NCI-H82 (cell line): ENCODE measurements at regions not wholly inside any gene's neighbourhood (a gene's known extent, or its start where the extent isn't known, plus 50 kb on each side); places are given as distances from the start of the nearest gene placed in this dataset.
A peak's percentile ranks its signal among the peaks of the same experiment; 100 is the strongest.
"Not testable (repeated sequence)": the region's sequence is repeated elsewhere in the genome, so short reads cannot be mapped to it uniquely, and the experiment has no call there.

Source experiments
- DNase-seq: peaks from one replicate; lab custom pipeline; 2025; lab: John Stamatoyannopoulos, UW

- peak; percentile 8 for DNase-seq
Measured at GRCh38 chr9:24071716-24072115, 245.7 kb upstream of the ELAVL2 start.

DNA sequence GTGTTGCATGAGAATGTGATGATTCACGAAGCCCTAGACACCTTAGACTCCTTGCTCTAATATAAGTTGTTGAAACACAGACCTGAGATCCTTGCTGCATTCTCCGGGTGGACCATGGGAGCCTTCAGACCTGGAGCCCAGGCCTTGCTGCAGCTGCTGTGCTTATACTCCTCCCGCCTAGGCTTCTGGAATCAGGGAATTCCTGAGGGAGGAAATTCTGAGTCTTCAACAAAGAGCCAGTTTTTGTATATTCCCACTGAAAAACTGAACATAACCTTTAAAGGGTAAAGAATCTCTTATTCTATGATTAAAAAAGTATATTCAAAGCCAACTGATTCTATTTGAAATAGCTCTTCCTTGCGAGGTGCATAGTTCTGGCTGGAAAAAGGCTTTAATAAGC is 245.1 kb upstream of the ELAVL2 start:
- no peak for DNase-seq

DNA sequence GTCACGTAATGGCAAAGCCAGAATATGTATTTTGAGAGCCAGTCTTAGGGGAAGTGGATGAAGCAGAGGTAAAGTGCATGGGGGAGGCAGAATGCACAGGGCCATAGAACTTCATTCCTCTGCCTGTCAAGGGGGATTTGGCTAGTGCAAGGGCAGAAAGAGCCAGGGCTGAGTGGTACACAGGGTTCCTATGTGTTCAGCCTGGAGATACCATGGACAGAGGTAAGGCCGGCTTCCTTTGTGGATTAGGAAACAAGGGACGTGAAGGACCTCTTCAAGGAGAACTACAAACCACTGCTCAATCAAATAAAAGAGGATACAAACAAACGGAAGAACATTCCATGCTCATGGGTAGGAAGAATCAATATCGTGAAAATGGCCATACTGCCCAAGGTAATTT is 241.1 kb upstream of the ELAVL2 start:
- not testable (repeated sequence) for DNase-seq

DNA sequence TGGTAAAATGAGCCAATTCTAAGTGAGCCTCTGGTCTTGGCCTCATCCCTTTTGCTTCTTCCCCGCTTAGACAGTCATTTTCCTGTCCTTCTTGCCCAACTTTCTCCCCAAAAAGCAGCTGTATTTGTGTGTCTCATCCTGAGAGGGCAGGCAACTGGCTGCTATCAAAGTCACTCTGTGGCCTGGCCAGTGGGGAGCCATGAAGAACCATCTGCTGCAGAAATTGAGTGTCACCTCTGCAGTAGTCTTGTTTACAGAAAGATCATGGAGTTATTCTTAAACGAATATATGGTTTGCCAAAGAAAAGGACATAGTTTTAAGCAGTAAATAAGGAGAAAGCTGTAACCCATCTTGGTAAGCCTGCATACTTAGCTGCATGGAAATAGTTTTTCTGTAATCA is 233.6 kb upstream of the ELAVL2 start:
- no peak for DNase-seq

DNA sequence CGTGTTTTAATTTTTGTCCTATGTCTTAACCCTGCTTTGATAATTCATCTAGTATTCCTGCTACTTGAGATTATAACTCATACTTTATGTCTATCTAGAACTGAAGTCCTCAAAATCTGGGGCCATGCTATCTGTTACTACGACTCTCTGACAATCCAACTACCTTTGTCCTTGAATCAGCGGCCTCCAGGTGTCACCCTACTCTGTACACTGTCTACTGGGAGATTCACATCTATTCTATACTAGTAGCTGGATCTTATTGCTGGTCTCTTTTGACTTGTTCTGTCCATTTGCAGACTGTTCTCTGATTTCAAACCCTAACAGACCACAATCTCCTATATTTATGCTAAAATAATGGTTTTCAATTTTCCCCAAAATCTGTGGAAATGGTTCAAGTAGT is 225.5 kb upstream of the ELAVL2 start:
- no peak for DNase-seq

GRCh38 chr9:24050239-24050638 is 224.2 kb upstream of the ELAVL2 start:
- DNase-seq: not testable (repeated sequence)

DNA sequence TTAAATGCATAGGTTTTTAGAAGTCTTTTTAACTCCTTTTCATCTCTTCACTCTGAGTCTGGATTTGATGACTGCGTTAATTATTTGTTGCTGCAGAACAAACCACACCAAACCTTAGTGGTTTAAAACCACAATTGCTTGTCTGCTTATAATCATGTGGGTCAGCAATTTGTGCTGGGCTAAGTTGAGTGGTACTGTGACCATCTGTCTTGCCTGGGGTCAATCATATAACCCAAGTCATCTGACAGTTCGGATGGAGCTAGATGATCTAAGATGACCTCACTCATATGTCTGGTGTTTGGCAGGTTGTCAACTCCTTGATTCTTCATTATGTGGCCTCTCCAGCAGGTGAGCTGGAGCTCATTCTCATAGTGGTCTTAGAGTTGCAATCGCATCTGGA is 219.1 kb upstream of the ELAVL2 start:
- DNase-seq: peak; percentile 25

GRCh38 chr9:24044576-24044975 is 218.5 kb upstream of the ELAVL2 start:
- no peak for DNase-seq

DNA sequence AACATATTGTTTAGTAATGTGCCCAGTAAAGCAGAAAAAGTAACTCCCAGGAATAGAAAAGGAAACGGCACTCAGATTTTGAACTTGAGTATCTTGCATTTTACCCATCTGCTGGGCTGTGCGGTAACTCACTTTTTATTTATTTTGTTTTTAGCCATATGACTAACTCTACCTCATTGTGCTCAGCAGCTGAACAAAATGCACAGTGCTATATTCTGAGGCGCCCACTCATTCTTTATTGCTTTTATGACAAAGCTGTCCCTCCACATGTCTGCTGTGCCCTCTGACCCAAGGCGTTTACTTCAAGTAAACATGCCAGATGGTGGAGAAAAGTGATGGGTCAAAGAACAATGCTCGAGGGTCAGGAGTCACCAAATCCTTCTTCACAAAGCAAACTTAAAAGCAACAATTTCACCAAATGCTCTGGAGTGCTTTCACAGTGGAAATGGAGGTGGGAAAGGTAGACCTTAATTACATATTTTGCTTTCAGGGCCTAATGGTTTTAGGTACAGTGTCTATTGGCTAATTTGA is 215.2 kb upstream of the ELAVL2 start:
- DNase-seq: peak; percentile 38

DNA sequence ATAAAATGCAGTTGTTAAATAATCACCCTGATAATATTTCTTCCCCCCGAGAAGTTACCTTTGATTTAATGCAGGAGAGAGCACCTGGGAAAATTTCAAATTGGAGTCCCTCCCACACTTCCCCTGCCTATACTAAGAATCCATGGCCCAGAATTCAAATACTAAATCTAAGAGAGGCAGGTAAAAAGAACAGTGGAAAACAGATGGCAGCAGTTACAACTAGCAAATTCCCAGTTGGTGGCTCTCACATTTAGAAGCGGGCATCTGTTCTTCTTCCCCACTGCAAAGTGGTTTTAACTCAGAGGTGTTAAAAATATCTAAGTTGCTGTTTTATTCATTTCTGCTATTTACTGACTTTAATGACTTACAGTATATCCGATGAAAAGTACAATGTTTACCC is 210.4 kb upstream of the ELAVL2 start:
- DNase-seq: peak; percentile 49

GRCh38 chr9:24035816-24036215 is 209.8 kb upstream of the ELAVL2 start:
- DNase-seq: peak; percentile 64

DNA sequence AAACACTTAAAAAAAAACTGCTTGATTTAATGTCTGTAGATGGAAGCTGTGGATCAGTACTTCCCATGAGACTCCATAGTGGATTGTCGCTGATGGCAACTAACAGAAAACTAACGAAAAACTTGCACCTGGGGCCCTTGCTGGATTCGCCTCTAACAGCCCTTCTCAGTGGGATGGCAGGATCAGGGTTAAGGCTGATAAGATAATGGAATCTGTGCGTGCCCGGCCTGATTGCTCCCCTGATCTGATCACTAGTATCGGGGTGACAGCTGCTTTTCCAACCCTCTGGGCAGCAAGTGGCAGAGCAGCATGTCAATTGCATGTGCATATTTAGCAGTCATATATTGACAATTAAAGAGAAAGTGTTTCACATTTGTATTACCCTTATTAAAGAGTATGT is 185.8 kb upstream of the ELAVL2 start:
- DNase-seq: peak; percentile 22

DNA sequence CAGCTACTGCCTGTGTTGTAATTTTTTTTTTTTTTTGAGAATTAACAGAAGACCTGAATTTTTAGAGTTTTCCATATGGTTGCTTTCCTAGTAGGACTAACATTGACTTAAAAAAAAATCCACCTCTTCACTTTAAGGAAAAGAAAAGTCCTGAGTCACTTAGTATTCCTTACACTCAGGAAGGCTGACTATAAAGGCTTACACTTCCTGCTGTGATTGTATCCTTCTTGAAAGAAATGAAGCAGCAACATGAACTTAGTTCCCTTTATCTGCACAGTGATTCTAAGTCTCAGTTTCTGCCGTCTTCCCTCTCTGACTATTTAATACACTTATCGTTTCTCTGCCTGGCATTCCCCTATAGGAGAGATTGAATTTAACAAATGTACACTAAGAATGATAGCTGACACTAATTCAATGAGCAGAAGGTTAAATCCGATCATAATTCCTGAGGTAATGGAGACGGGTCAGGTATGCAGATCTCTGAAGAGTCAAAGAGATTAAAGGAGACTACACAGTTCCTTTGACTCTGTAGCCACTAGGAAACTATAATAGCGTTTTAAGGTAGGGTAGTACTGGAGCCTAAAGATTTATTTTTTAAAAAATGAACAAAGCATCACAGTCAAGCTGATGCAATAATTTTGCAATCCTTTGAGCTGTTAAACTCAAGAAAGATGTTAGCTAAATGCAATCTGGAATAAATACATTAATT is 185.1 kb upstream of the ELAVL2 start:
- DNase-seq: peak; percentile 88

DNA sequence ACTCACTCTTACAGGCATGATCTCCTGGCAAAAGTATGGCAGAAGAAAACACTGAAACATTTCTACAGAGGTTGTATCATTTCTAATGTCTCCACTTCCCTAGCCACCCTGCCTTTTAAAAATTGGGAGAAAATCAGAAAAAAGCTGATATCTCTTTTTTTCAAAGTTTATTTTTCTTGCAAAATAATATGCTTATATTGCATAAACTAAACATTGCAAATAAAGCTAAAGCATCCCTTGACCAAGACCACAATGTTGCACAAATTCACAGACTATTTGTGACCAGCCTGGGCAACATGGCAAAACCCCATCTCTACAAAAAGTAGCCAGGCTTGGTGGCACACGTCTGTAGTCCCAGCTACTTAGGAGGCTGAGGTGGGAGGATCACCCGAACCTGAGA is 183.3 kb upstream of the ELAVL2 start:
- no peak for DNase-seq

- peak; percentile 40 for DNase-seq
Measured at GRCh38 chr9:24007185-24007584, 181.1 kb upstream of the ELAVL2 start.

DNA sequence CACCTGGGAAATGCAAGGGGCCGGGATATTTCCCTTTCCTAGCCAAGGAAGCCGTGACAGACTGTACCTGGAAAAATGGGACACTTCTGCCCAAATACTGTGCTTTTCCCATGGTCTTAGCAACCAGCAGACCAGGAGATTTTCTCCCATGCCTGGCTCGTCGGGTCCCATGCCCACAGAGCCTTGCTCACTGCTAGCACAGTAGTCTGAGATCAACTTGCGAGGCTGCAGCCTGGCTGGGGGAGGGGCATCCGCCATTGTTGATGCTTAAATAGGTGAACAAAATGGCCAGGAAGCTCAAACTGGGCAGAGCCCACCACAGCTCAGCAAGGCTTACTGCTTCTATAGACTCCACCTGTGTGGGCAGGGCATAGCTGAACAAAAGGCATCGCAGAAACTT is 165.8 kb upstream of the ELAVL2 start:
- not testable (repeated sequence) for DNase-seq

GRCh38 chr9:23979491-23979890 is 153.5 kb upstream of the ELAVL2 start:
- no peak for DNase-seq

- DNase-seq: no peak
Measured at GRCh38 chr9:23962101-23962500, 136.1 kb upstream of the ELAVL2 start.

DNA sequence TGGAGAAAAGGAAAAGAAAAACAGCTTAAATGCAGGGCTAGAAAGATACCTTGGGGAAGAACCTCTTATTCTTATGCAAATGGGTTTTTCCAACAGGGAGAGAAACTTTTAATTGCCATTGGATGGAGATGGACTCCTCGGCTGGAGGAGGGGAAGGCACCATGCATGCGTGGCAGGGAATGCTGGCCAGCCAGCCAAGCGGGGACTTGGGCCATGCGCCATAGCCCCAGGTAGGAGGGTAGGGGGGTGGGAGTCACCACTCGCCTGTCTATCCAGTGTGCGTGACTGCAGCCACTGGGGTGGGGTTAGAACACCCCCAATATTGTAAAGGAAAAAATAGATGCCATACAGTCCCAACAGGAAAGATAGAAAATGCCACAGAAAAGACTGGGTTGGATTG is 119.9 kb upstream of the ELAVL2 start:
- no peak for DNase-seq

- no peak for DNase-seq
Measured at GRCh38 chr9:23941051-23941450, 115.0 kb upstream of the ELAVL2 start.

DNA sequence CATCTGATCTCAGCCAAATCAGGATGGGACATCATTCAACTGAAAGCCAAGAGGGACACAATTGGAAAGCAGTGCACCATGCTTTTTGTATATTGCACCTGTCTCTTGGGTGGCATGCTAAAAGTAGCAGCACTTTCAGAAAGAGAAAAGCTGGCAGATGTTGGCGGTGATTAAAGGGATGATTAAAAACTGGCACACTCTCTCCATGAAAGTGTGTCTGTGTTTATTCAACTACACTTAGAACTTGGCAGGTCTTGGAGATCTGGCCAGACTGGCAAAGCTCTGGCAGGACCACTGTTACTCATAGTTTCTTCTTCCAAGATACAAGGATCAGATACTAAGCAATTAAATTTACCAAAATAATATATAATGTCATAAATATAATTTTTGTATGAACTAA is 112.9 kb upstream of the ELAVL2 start:
- no peak for DNase-seq

- no peak for DNase-seq
Measured at GRCh38 chr9:23934291-23934906, 108.4 kb upstream of the ELAVL2 start.

DNA sequence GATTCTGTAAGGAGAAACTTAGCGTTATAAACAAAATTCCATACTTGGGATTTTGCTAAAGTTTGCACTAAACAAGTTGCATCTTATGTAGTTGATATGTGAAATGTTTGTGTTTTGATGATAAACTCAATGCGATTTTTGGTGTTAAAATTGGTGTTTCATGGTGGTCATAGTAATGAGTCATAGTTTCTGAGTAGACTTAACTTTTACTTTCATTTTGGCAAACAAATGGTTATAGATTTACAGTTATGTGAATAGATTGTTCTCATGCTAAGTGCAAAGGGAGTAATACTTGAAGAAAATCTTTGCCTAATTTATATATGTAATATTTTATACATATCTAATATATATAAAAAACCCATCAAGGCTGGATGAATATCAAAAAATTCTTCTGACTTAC is 107.3 kb upstream of the ELAVL2 start:
- no peak for DNase-seq

DNA sequence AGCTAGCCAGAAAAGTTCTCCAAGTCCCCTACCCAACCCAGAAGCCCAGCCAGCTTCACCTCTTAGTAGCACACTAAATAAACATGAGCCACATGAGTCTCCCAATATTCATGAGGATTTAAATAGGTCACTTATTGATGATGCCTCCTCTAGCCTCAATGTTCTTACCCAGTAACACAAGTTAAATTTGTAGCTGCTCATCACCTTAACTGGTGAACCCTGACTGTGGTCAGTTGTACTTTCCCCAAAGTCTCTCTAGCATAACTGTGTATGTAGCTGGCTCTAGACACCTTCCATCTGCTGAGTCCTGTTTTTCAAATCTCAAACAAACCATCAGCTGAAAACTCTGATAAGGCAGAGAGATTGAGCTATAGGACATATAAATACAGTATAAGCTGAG is 100.3 kb upstream of the ELAVL2 start:
- DNase-seq: no peak
